ENCODE measurements at regions not wholly inside any gene's neighbourhood (a gene's known extent, or its start where the extent isn't known, plus 50 kb on each side); places are given as distances from the start of the nearest gene placed in this dataset.
"Not testable (repeated sequence)": the region's sequence is repeated elsewhere in the genome, so short reads cannot be mapped to it uniquely, and the experiment has no call there.

- no peak for DNase-seq (ENCODE audit: low spot score)
Observed at GRCh38 chr3:20645340-20645739, 459.3 kb upstream of the SGO1 start.

- no peak for DNase-seq (ENCODE audit: low spot score)
Observed at GRCh38 chr3:20637729-20638128, 451.7 kb upstream of the SGO1 start.

GRCh38 chr3:20622304-20622703 lies 436.3 kb upstream of the SGO1 start:
- no peak for DNase-seq (ENCODE audit: low spot score)

- not testable (repeated sequence) for DNase-seq (ENCODE audit: low spot score)
Observed at GRCh38 chr3:20618621-20619020, 432.6 kb upstream of the SGO1 start.

GRCh38 chr3:20618181-20618580 lies 432.2 kb upstream of the SGO1 start:
- DNase-seq (ENCODE audit: low spot score), result not testable (repeated sequence)

- DNase-seq (ENCODE audit: low spot score), result not testable (repeated sequence)
Observed at GRCh38 chr3:20615982-20616381, 430.0 kb upstream of the SGO1 start.

GRCh38 chr3:20608054-20608738 lies 422.2 kb upstream of the SGO1 start:
- no peak for DNase-seq (ENCODE audit: low spot score)

- DNase-seq (ENCODE audit: low spot score), result no peak
Observed at GRCh38 chr3:20604659-20605058, 418.7 kb upstream of the SGO1 start.

- DNase-seq (ENCODE audit: low spot score), result no peak
Observed at GRCh38 chr3:20589275-20589674, 403.3 kb upstream of the SGO1 start.

- no peak for DNase-seq (ENCODE audit: low spot score)
Observed at GRCh38 chr3:20588781-20589180, 402.8 kb upstream of the SGO1 start.

GRCh38 chr3:20583648-20584047 lies 397.6 kb upstream of the SGO1 start:
- DNase-seq (ENCODE audit: low spot score), result no peak

GRCh38 chr3:20576228-20576627 lies 390.2 kb upstream of the SGO1 start:
- DNase-seq (ENCODE audit: low spot score), result no peak

- DNase-seq (ENCODE audit: low spot score), result no peak
Observed at GRCh38 chr3:20575146-20575545, 389.1 kb upstream of the SGO1 start.

- DNase-seq (ENCODE audit: low spot score), result no peak
Observed at GRCh38 chr3:20574746-20575145, 388.7 kb upstream of the SGO1 start.

GRCh38 chr3:20573175-20573574 lies 387.2 kb upstream of the SGO1 start:
- no peak for DNase-seq (ENCODE audit: low spot score)

- no peak for DNase-seq (ENCODE audit: low spot score)
Observed at GRCh38 chr3:20572473-20572872, 386.5 kb upstream of the SGO1 start.

GRCh38 chr3:20569310-20569709 lies 383.3 kb upstream of the SGO1 start:
- no peak for DNase-seq (ENCODE audit: low spot score)

GRCh38 chr3:20564966-20565365 lies 379.0 kb upstream of the SGO1 start:
- no peak for DNase-seq (ENCODE audit: low spot score)

GRCh38 chr3:20563985-20564384 lies 378.0 kb upstream of the SGO1 start:
- no peak for DNase-seq (ENCODE audit: low spot score)

GRCh38 chr3:20563251-20563650 lies 377.2 kb upstream of the SGO1 start:
- DNase-seq (ENCODE audit: low spot score), result no peak

- no peak for DNase-seq (ENCODE audit: low spot score)
Observed at GRCh38 chr3:20561166-20561565, 375.2 kb upstream of the SGO1 start.

- not testable (repeated sequence) for DNase-seq (ENCODE audit: low spot score)
Observed at GRCh38 chr3:20560446-20560845, 374.4 kb upstream of the SGO1 start.

GRCh38 chr3:20558161-20558560 lies 372.2 kb upstream of the SGO1 start:
- DNase-seq (ENCODE audit: low spot score), result no peak

GRCh38 chr3:20556661-20557060 lies 370.7 kb upstream of the SGO1 start:
- no peak for DNase-seq (ENCODE audit: low spot score)
